SU-DHL-6 (cell line): ENCODE measurements at regions not wholly inside any gene's neighbourhood (a gene's known extent, or its start where the extent isn't known, plus 50 kb on each side); places are given as distances from the start of the nearest gene placed in this dataset.

ENCODE experiments used
- H2AFZ ChIP-seq: fragments of 200-600 bp; sonication (generic); 2 replicates; pipeline ENCODE4 v1.6.1; 2014; ENCODE audit warnings: low read depth, mild to moderate bottlenecking, moderate library complexity, mixed read lengths, antibody characterized with exemption, low read length; ENCODE audit not compliant: severe bottlenecking
- H3F3A ChIP-seq: fragments of 200-600 bp; shearing (Covaris generic); 2 replicates; pipeline ENCODE4 v1.6.0; 2016; ENCODE audit warnings: antibody characterized with exemption, mild to moderate bottlenecking; ENCODE audit not compliant: insufficient read depth
- H3K27ac ChIP-seq: fragments of 200-600 bp; sonication (generic); 2 replicates; pipeline ENCODE4 v1.5.1; 2016; ENCODE audit warnings: low read depth, mild to moderate bottlenecking, low read length, moderate library complexity, mixed read lengths
- H3K27me3 ChIP-seq: fragments of 200-600 bp; sonication (generic), shearing (Covaris generic); 2 replicates; pipeline ENCODE4 v1.6.0; 2014; ENCODE audit warnings: mild to moderate bottlenecking, low read length
- H3K36me3 ChIP-seq: fragments of 200-600 bp; sonication (generic); 2 replicates; pipeline ENCODE4 v1.6.1; 2014; ENCODE audit warnings: mild to moderate bottlenecking, low read length, mixed read lengths
- H3K4me2 ChIP-seq: fragments of 300-600, 200-600 bp; shearing (Covaris generic), sonication (generic); 2 replicates; pipeline ENCODE4 v1.6.0; 2014; ENCODE audit warnings: low read length, low read depth, mild to moderate bottlenecking; ENCODE audit not compliant: poor library complexity, severe bottlenecking
- H3K4me3 ChIP-seq: fragments of 200-600 bp; sonication (generic); 2 replicates; pipeline ENCODE4 v1.5.1; 2014; ENCODE audit warnings: antibody characterized with exemption, low read length, mild to moderate bottlenecking, mixed read lengths; ENCODE audit not compliant: insufficient read depth, poor library complexity, severe bottlenecking
- H3K79me2 ChIP-seq: fragments of 200-600 bp; sonication (generic); 2 replicates; pipeline ENCODE4 v1.6.1; 2014; ENCODE audit warnings: mild to moderate bottlenecking, low read length, moderate library complexity; ENCODE audit not compliant: insufficient read depth
- H3K9ac ChIP-seq: fragments of 200-600 bp; sonication (generic); 2 replicates; pipeline ENCODE4 v1.7.0; 2014; ENCODE audit warnings: mild to moderate bottlenecking, low read length
- H3K9me2 ChIP-seq: fragments of 200-600 bp; sonication (generic); replicated peaks from 2 replicates; pipeline ENCODE4 v1.6.1; 2014; ENCODE audit warnings: low read length; ENCODE audit not compliant: insufficient read depth
- H3K9me3 ChIP-seq: fragments of 200-600 bp; sonication (generic); 2 replicates; pipeline ENCODE4 v1.6.1; 2014; ENCODE audit warnings: low read length, mixed read lengths; ENCODE audit not compliant: insufficient read depth
- H4K20me1 ChIP-seq: fragments of 200-600 bp; sonication (generic); 2 replicates; pipeline ENCODE4 v1.6.1; 2014; ENCODE audit warnings: low read depth, mild to moderate bottlenecking, antibody characterized with exemption, low read length, moderate library complexity, mixed read lengths
- CTCF ChIP-seq: fragments of 200-600 bp; sonication (generic); IDR thresholded peaks from one replicate; pipeline ENCODE4 v1.5.1; 2017; ENCODE audit warnings: antibody characterized with exemption, mild to moderate bottlenecking, low read length, moderate library complexity; ENCODE audit not compliant: insufficient read depth, poor library complexity, severe bottlenecking
- EZH2phosphoT487 ChIP-seq: fragments of 200-600 bp; sonication (generic), shearing (Covaris generic); conservative IDR thresholded peaks from 2 replicates; pipeline ENCODE4 v1.6.1; 2018; ENCODE audit warnings: mild to moderate bottlenecking, antibody characterized with exemption, low read length, moderate library complexity, mixed read lengths

GRCh38 chr4:95614684-95615205, 66.0 kb upstream of the UNC5C start:
- no peak overlapping the region for H3K27ac ChIP-seq

GRCh38 chr4:95610061-95610569, 61.3 kb upstream of the UNC5C start:
- Histone ChIP-seq H3K9me2 (no peaks in the 10 kb centered on the region), H3K4me2 (no peak overlapping the region), H2AFZ (no peak overlapping the region), H3K36me3 (no peaks in the 10 kb centered on the region), H3K4me3 (no peak overlapping the region), H3K27ac (no peak overlapping the region), H3K27me3 (no peaks in the 10 kb centered on the region), H3K9ac (no peak overlapping the region), H3K9me3 (no peaks in the 10 kb centered on the region), H3K79me2 (no peaks in the 10 kb centered on the region), H4K20me1 (no peaks in the 10 kb centered on the region), H3F3A (no peaks in the 10 kb centered on the region)
- TF ChIP-seq CTCF (no peak), EZH2phosphoT487 (no peak)

More at GRCh38 chr4:95614684-95615205, 66.0 kb upstream of the UNC5C start:
- H3K9ac ChIP-seq, result no peak overlapping the region
- H4K20me1 ChIP-seq, result no peaks in the 10 kb centered on the region
- no peak overlapping the region for H3K4me3 ChIP-seq
- TF ChIP-seq CTCF, result no peak
- TF ChIP-seq EZH2phosphoT487, result no peak
- H3K27me3 ChIP-seq, result no peaks in the 10 kb centered on the region
- H3K79me2 ChIP-seq, result no peaks in the 10 kb centered on the region
- H3F3A ChIP-seq, result no peaks in the 10 kb centered on the region
- no peaks in the 10 kb centered on the region for H3K9me3 ChIP-seq
- H3K36me3 ChIP-seq, result no peaks in the 10 kb centered on the region
- H3K9me2 ChIP-seq, result no peaks in the 10 kb centered on the region
- H2AFZ ChIP-seq, result no peak overlapping the region
- no peak overlapping the region for H3K4me2 ChIP-seq

GRCh38 chr4:95606739-95607138, 58.0 kb upstream of the UNC5C start:
- no peak overlapping the region for H3K27ac ChIP-seq
- no peaks in the 10 kb centered on the region for H3K9me2 ChIP-seq
- no peak for TF ChIP-seq CTCF
- TF ChIP-seq EZH2phosphoT487, result no peak
- no peak overlapping the region for H3K4me2 ChIP-seq
- no peak overlapping the region for H3K9ac ChIP-seq
- no peaks in the 10 kb centered on the region for H3K27me3 ChIP-seq
- no peaks in the 10 kb centered on the region for H3K9me3 ChIP-seq
- no peaks in the 10 kb centered on the region for H3F3A ChIP-seq
- H3K4me3 ChIP-seq, result no peak overlapping the region
- H4K20me1 ChIP-seq, result no peaks in the 10 kb centered on the region
- no peak overlapping the region for H2AFZ ChIP-seq
- no peaks in the 10 kb centered on the region for H3K79me2 ChIP-seq
- no peaks in the 10 kb centered on the region for H3K36me3 ChIP-seq
